HEK293 (cell line): ENCODE measurements at regions not wholly inside any gene's neighbourhood (a gene's known extent, or its start where the extent isn't known, plus 50 kb on each side); places are given as distances from the start of the nearest gene placed in this dataset.

Source experiments
- CTCF ChIA-PET: fragments of 350-600 bp; formaldehyde crosslinking; extraction: SDS; loops from one replicate; lab custom pipeline; 2021; ENCODE audit warnings: antibody characterized with exemption; lab: Yijun Ruan, JAX
- POLR2A ChIA-PET: fragments of 300-600 bp; formaldehyde crosslinking; extraction: SDS; loops from one replicate; lab custom pipeline; 2020; ENCODE audit warnings: antibody characterized with exemption, inconsistent platforms; lab: Yijun Ruan, JAX
- H3K27ac ChIP-seq: fragments of 200-500 bp; sonication (Bioruptor generic); 2 replicates; pipeline ENCODE4 v1.5.1; 2014; ENCODE audit warnings: low read depth, low read length, control low read depth, inconsistent platforms; ENCODE audit errors: extremely low read depth
- H3K36me3 ChIP-seq, 2 experiments: fragments of 200-500 bp in 1 of 2; sonication (Bioruptor generic) in 1 of 2; 1 replicate in 1 of 2; 2 replicates in 1 of 2; pipeline ENCODE4 v1.5.1; 2014 to 2017; ENCODE audit warnings: inconsistent platforms in 2 of 2, low read length in 2 of 2; ENCODE audit not compliant: control insufficient read depth in 2 of 2, insufficient read depth in 1 of 2
- H3K4me1 ChIP-seq: fragments of 200-500 bp; sonication (Bioruptor generic); 2 replicates; pipeline ENCODE4 v1.5.1; 2014; ENCODE audit warnings: mild to moderate bottlenecking, low read length, inconsistent platforms; ENCODE audit not compliant: control insufficient read depth, insufficient read depth
- H3K4me3 ChIP-seq: 2 replicates; pipeline ENCODE4 v1.5.1; 2011; ENCODE audit warnings: low read depth, mild to moderate bottlenecking, control low read depth, low read length, moderate library complexity
- H3K9me3 ChIP-seq: fragments of 200-500 bp; sonication (Bioruptor generic); 2 replicates; pipeline ENCODE4 v1.5.1; 2014; ENCODE audit warnings: low read depth, low read length, inconsistent platforms; ENCODE audit not compliant: control insufficient read depth, insufficient read depth
- AEBP2 ChIP-seq: fragments of 450-650 bp; formaldehyde crosslinking; IDR thresholded peaks from 2 replicates; pipeline ENCODE4 v1.5.1; 2016; ENCODE audit warnings: missing biosample characterization, missing genetic modification characterization, borderline replicate concordance
- BCL11A ChIP-seq: fragments of 450-650 bp; formaldehyde crosslinking; IDR thresholded peaks from 2 replicates; pipeline ENCODE4 v1.5.1; 2016; ENCODE audit warnings: low read depth, missing biosample characterization, missing genetic modification characterization
- MEIS1 ChIP-seq: sonication (generic); formaldehyde crosslinking; IDR thresholded peaks from 2 replicates; pipeline ENCODE4 v1.8.1; 2022; ENCODE audit warnings: missing genetic modification reagents, mild to moderate bottlenecking, borderline replicate concordance
- PRDM1 ChIP-seq: fragments of 450-650 bp; formaldehyde crosslinking; IDR thresholded peaks from 2 replicates; pipeline ENCODE4; 2016; ENCODE audit warnings: missing biosample characterization, missing genetic modification characterization
- REST ChIP-seq: fragments of 450-650 bp; formaldehyde crosslinking; IDR thresholded peaks from 2 replicates; pipeline ENCODE4 v1.5.1; 2016; ENCODE audit warnings: missing biosample characterization, missing genetic modification characterization
- SALL2 ChIP-seq: fragments of 450-650 bp; formaldehyde crosslinking; IDR thresholded peaks from 2 replicates; pipeline ENCODE4 v1.5.0; 2017; ENCODE audit warnings: missing biosample characterization, mild to moderate bottlenecking, missing genetic modification characterization, borderline replicate concordance
- SETDB1 ChIP-seq: IDR thresholded peaks from one replicate; pipeline ENCODE4 v1.6.1; 2017; ENCODE audit warnings: mild to moderate bottlenecking, low read length, moderate library complexity, mixed read lengths; ENCODE audit not compliant: insufficient read length
- ZBTB44 ChIP-seq: fragments of 450-650 bp; IDR thresholded peaks from 2 replicates; pipeline ENCODE4 v1.5.1; 2018; ENCODE audit warnings: missing biosample characterization, mild to moderate bottlenecking, missing genetic modification characterization
- ZEB2 ChIP-seq: fragments of 450-650 bp; formaldehyde crosslinking; IDR thresholded peaks from 2 replicates; pipeline ENCODE4 v1.5.1; 2016; ENCODE audit warnings: missing biosample characterization, missing genetic modification characterization
- ZNF16 ChIP-seq: fragments of 450-650 bp; formaldehyde crosslinking; IDR thresholded peaks from 2 replicates; pipeline ENCODE4 v1.5.1; 2016; ENCODE audit warnings: low read depth, missing biosample characterization, missing genetic modification characterization
- ZNF26 ChIP-seq: fragments of 450-650 bp; formaldehyde crosslinking; IDR thresholded peaks from 2 replicates; pipeline ENCODE4 v1.5.1; 2016; ENCODE audit warnings: missing biosample characterization, missing genetic modification characterization
- ZNF366 ChIP-seq: fragments of 450-650 bp; formaldehyde crosslinking; conservative IDR thresholded peaks from 2 replicates; pipeline ENCODE4 v1.5.1; 2016; ENCODE audit warnings: missing biosample characterization, missing genetic modification characterization
- ZNF521 ChIP-seq: fragments of 450-650 bp; formaldehyde crosslinking; IDR thresholded peaks from 2 replicates; pipeline ENCODE4 v1.5.1; 2017; ENCODE audit warnings: missing biosample characterization, mild to moderate bottlenecking, missing genetic modification characterization
- ZNF548 ChIP-seq: fragments of 450-650 bp; formaldehyde crosslinking; IDR thresholded peaks from 2 replicates; pipeline ENCODE4 v1.5.1; 2016; ENCODE audit warnings: missing biosample characterization, missing genetic modification characterization
- ZNF558 ChIP-seq: fragments of 450-650 bp; formaldehyde crosslinking; IDR thresholded peaks from 2 replicates; pipeline ENCODE4 v1.5.1; 2016; ENCODE audit warnings: missing biosample characterization, missing genetic modification characterization
- ZNF561 ChIP-seq: fragments of 450-650 bp; IDR thresholded peaks from 2 replicates; pipeline ENCODE4 v1.5.1; 2018; ENCODE audit warnings: missing biosample characterization, missing genetic modification characterization, borderline replicate concordance
- ZNF626 ChIP-seq: fragments of 450-650 bp; sonication (Bioruptor Pico); formaldehyde crosslinking; IDR thresholded peaks from 2 replicates; pipeline ENCODE4 v1.5.1; 2018; ENCODE audit warnings: missing biosample characterization, missing genetic modification characterization, inconsistent platforms
- ZNF658 ChIP-seq: fragments of 450-650 bp; formaldehyde crosslinking; IDR thresholded peaks from 2 replicates; pipeline ENCODE4; 2016; ENCODE audit warnings: missing biosample characterization, missing genetic modification characterization
- ZNF785 ChIP-seq: fragments of 450-650 bp; formaldehyde crosslinking; IDR thresholded peaks from 2 replicates; pipeline ENCODE4 v1.5.1; 2016; ENCODE audit warnings: missing biosample characterization, missing genetic modification characterization

- TF ChIP-seq MEIS1 (CRISPR knock-in tag) (no peak), AEBP2 (tag by site-specific recombination) (no peak), REST (tag by site-specific recombination) (no peak), PRDM1 (tag by site-specific recombination) (no peak), BCL11A (tag by site-specific recombination) (no peak), SALL2 (tag by site-specific recombination) (no peak), ZNF558 (tag by site-specific recombination) (no peak), ZNF785 (tag by site-specific recombination) (no peak), SETDB1 (no peak), ZNF626 (tag by site-specific recombination) (no peak), ZNF366 (no peak)
Measured at GRCh38 chr9:73243078-73243477, 91.4 kb downstream of the ANXA1 start (continued).

GRCh38 chr9:73259086-73259696 is 107.5 kb downstream of the ANXA1 start:
- POLR2A ChIA-PET, result no interaction called here
- TF ChIP-seq ZNF16 (tag by site-specific recombination) (no peak), ZEB2 (tag by site-specific recombination) (no peak), ZBTB44 (tag by site-specific recombination) (no peak), ZNF26 (tag by site-specific recombination) (no peak), ZNF548 (tag by site-specific recombination) (no peak), ZNF561 (tag by site-specific recombination) (no peak), ZNF521 (tag by site-specific recombination) (no peak), ZNF658 (tag by site-specific recombination) (no peak)
- no peaks in the 10 kb centered on the region for H3K9me3 ChIP-seq
- CTCF ChIA-PET, result interaction anchor here (0.7 to 1.5 kb wide), 2 partner anchors 10 to 87 kb away, joined by 5 to 12 read pairs; no protein-coding TSS in a partner anchor
- no peak overlapping the region for H3K4me3 ChIP-seq
- H3K36me3 ChIP-seq, result no peaks in the 10 kb centered on the region
- H3K27ac ChIP-seq, result no peak overlapping the region
- no peaks in the 10 kb centered on the region for H3K4me1 ChIP-seq
